MCF 10A (cell line): ENCODE measurements at regions not wholly inside any gene's neighbourhood (a gene's known extent, or its start where the extent isn't known, plus 50 kb on each side); places are given as distances from the start of the nearest gene placed in this dataset.

Experiments used
- BruUV-seq: library from RNA; stranded (reverse); fragments of 400-500 nt; replicated peaks from 2 replicates; lab custom pipeline; 2021; lab: Mats Ljungman, UMichigan
- CTCF ChIA-PET: fragments of 300-600 bp; sonication (Branson Sonifier 250); formaldehyde crosslinking; extraction: SDS; loops from one replicate; lab custom pipeline; 2021; ENCODE audit warnings: antibody characterized with exemption, inconsistent platforms; lab: Yijun Ruan, JAX
- POLR2A ChIA-PET: fragments of 300-600, 350-650 bp; sonication (Branson Sonifier 250); formaldehyde crosslinking; extraction: SDS; loops from one replicate; lab custom pipeline; 2020; ENCODE audit warnings: antibody characterized with exemption, inconsistent platforms; lab: Yijun Ruan, JAX
- DNase-seq: peaks from one replicate; pipeline ENCODE4 v3.0.0-alpha.2; 2018; ENCODE audit not compliant: unreplicated experiment
- H3K27ac Mint-ChIP-seq: one replicate; pipeline ENCODE4 v1.8.0; 2022; ENCODE audit warnings: mild to moderate bottlenecking, low read depth, mixed read lengths; ENCODE audit not compliant: unreplicated experiment
- H3K27me3 Mint-ChIP-seq: one replicate; pipeline ENCODE4 v1.8.0; 2022; ENCODE audit warnings: mixed read lengths; ENCODE audit not compliant: insufficient read depth, unreplicated experiment
- H3K36me3 Mint-ChIP-seq: one replicate; pipeline ENCODE4 v1.8.0; 2022; ENCODE audit warnings: mild to moderate bottlenecking, moderate library complexity, mixed read lengths; ENCODE audit not compliant: insufficient read depth, unreplicated experiment
- H3K4me1 Mint-ChIP-seq: one replicate; pipeline ENCODE4 v1.8.0; 2022; ENCODE audit warnings: mixed read lengths; ENCODE audit not compliant: insufficient read depth, unreplicated experiment
- H3K4me3 Mint-ChIP-seq: one replicate; pipeline ENCODE4 v1.8.0; 2022; ENCODE audit warnings: mild to moderate bottlenecking, moderate library complexity, mixed read lengths; ENCODE audit not compliant: unreplicated experiment
- H3K9me3 Mint-ChIP-seq: one replicate; pipeline ENCODE4 v1.8.0; 2022; ENCODE audit warnings: mixed read lengths; ENCODE audit not compliant: unreplicated experiment
- intact Hi-C: fragments of 100-400 bp; cut with micrococcal nuclease; formaldehyde crosslinking; loops from 2 replicates; pipeline ENCODE4 v1.14.1; 2022
- TF ChIP-seq, protein P1 (sequence below): fragments of 200-600 bp; IDR thresholded peaks from one replicate; pipeline ENCODE4 v1.8.0; 2022; ENCODE audit warnings: antibody characterized with exemption, mild to moderate bottlenecking; ENCODE audit not compliant: unreplicated experiment

DNA sequence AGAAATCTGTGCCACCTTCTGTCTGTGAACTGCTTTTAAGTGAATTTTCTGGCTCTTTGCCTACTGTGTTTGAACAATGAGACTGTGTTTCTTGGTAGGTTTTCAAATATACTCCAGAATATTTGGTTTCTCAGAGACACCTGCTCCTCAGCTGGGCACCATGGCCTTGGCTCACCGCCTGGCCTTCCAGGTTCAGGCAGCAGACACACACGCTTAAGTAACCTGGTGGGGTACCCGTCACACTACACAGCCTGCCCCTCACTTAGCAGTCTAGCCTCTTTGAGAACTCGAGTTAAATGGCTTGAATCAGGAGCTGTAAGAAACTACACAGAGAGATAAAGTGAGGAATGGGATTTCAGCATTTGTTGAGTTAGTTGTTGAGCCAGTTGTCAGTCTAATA, 530.5 kb downstream of the MTRR start:
- no peaks in the 10 kb centered on the region for H3K36me3 Mint-ChIP-seq

DNA sequence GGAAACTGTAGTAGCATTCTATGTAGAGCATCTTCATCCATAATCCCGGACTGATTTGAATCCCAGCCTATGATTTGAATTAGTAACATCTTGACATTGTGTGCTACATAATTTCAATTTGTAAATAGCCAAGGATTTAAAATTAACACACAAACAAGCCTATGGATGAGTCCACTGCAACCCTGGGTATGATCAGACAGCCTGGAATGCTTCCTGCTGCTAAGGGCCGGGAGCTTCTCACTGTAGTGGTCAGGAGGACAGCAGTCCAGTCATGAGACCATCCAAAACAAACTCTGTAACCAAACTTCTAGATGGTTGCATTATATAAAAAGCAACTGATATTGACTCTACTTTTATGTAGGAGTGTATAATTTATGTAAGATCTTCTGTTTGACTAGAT, 539.3 kb downstream of the MTRR start:
- Mint-ChIP-seq H3K27me3 (no peaks in the 10 kb centered on the region), H3K4me1 (no peaks in the 10 kb centered on the region), H3K36me3 (no peaks in the 10 kb centered on the region), H3K4me3 (no peak overlapping the region), H3K27ac (no peak overlapping the region), H3K9me3 (no peaks in the 10 kb centered on the region)
- ChIA-PET POLR2A (no interaction called here), CTCF (interaction anchor here (0.6 kb wide), 1 partner anchor 67 kb away, joined by 3 read pairs; no protein-coding TSS in a partner anchor)
- BruUV-seq = no TSS peak
- no peak for DNase-seq
- TF ChIP-seq, protein P1, sequence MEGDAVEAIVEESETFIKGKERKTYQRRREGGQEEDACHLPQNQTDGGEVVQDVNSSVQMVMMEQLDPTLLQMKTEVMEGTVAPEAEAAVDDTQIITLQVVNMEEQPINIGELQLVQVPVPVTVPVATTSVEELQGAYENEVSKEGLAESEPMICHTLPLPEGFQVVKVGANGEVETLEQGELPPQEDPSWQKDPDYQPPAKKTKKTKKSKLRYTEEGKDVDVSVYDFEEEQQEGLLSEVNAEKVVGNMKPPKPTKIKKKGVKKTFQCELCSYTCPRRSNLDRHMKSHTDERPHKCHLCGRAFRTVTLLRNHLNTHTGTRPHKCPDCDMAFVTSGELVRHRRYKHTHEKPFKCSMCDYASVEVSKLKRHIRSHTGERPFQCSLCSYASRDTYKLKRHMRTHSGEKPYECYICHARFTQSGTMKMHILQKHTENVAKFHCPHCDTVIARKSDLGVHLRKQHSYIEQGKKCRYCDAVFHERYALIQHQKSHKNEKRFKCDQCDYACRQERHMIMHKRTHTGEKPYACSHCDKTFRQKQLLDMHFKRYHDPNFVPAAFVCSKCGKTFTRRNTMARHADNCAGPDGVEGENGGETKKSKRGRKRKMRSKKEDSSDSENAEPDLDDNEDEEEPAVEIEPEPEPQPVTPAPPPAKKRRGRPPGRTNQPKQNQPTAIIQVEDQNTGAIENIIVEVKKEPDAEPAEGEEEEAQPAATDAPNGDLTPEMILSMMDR = no peak
- intact Hi-C loops = no loop called here

More for the DNA sequence above, 530.5 kb downstream of the MTRR start:
- Mint-ChIP-seq H3K27me3 (peaks cover 16% of the 10 kb centered on the region), H3K9me3 (no peaks in the 10 kb centered on the region), H3K27ac (no peak overlapping the region), H3K4me1 (no peaks in the 10 kb centered on the region), H3K4me3 (no peak overlapping the region)
- ChIA-PET CTCF (interaction anchor here (0.7 kb wide), 1 partner anchor 622 kb away, joined by 9 read pairs; no protein-coding TSS in a partner anchor), POLR2A (interaction anchor here (0.6 kb wide), 2 partner anchors 25 to 37 kb away, joined by 4 to 5 read pairs; no protein-coding TSS in a partner anchor)
- BruUV-seq = no TSS peak
- DNase-seq = no peak
- intact Hi-C loops = no loop called here
- TF ChIP-seq, protein P1 = no peak

DNA sequence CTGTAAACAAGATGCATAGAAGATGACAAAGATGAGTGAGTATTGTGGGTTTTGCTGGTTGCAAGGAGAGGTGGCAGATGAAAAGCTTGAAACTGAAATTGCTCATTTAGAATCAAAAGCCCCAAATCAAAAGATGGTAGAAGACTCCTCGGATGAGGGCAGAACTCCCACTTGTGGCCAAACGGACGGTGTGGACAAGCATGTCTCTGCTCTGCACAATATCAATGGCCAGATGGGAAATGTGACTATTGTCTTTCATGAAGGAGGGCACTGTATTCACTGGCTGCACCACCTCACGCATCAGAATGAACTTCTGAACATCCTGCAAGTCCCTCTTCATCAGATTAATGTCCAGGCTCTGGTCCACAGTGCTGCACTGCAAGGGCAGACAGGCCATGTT, 541.7 kb downstream of the MTRR start:
- POLR2A ChIA-PET = no interaction called here
- Mint-ChIP-seq H3K4me3 (no peak overlapping the region), H3K9me3 (peaks cover 10% of the 10 kb centered on the region), H3K27ac (no peak overlapping the region), H3K36me3 (no peaks in the 10 kb centered on the region), H3K27me3 (no peaks in the 10 kb centered on the region), H3K4me1 (peaks cover 5% of the 10 kb centered on the region)
- no TSS peak for BruUV-seq
- no peak for DNase-seq
- CTCF ChIA-PET = interaction anchor here (0.6 to 0.7 kb wide), 2 partner anchors 35 to 594 kb away, joined by 3 read pairs; no protein-coding TSS in a partner anchor
- TF ChIP-seq, protein P1 = no peak
- intact Hi-C loops = no loop called here

DNA sequence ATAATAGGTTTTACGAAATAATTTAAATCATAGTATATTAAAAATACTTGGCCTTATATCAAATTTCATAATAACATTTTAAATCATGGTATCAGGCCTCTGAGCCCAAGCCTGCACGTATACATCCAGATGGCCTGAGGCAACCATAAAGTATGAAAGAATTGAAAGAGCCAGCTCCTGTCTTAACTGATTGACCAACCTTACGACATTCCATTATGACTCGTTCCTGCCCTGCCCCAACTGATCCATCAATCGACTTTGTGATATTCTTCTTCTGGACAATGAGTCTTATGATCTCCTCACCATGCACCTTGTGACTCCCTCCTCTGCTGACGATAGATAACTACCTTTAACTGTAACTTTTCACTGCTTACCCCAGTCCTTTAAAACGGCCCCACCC, 545.0 kb downstream of the MTRR start:
- no TSS peak for BruUV-seq
- intact Hi-C loops = no loop called here
- ChIA-PET POLR2A (no interaction called here), CTCF (interaction anchor here (0.6 kb wide), 1 partner anchor 30 kb away, joined by 5 read pairs; no protein-coding TSS in a partner anchor)
- H3K36me3 Mint-ChIP-seq = no peaks in the 10 kb centered on the region
- peaks cover 10% of the 10 kb centered on the region for H3K9me3 Mint-ChIP-seq
- peak; percentile 25 for DNase-seq
- no peaks in the 10 kb centered on the region for H3K27me3 Mint-ChIP-seq
- H3K4me1 Mint-ChIP-seq = peaks cover 5% of the 10 kb centered on the region
- H3K4me3 Mint-ChIP-seq = no peak overlapping the region
- no peak overlapping the region for H3K27ac Mint-ChIP-seq
- TF ChIP-seq, protein P1 = no peak
